Kidney glomerular epithelial cell (primary cell): ENCODE measurements at regions not wholly inside any gene's neighbourhood (a gene's known extent, or its start where the extent isn't known, plus 50 kb on each side); places are given as distances from the start of the nearest gene placed in this dataset.
"Not testable (repeated sequence)": the region's sequence is repeated elsewhere in the genome, so short reads cannot be mapped to it uniquely, and the experiment has no call there.

ENCODE experiments used
- DNase-seq: peaks from one replicate; lab custom pipeline; 2025; lab: John Stamatoyannopoulos, UW

GRCh38 chr12:105455261-105455660 lies 124.8 kb downstream of the C12orf75 start:
- DNase-seq = no peak

DNA sequence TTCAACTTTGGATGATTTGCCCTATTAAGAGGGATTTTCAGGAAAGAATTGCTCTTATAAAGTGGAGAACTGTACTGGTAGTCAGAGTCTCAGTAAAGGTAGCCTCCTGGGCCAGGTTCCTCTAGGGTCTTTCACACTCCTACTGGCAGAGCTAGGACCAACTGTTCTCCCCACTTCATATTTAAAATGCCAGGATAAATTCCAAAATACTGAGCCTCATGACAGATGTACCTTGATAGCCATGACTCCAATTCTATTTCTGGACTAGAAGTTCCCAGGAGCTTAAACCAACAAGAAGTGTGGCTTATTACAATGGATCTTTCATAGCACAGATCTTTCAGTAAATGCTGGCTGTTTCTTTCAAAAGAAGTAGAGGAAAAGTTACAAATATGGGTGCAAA lies 126.5 kb downstream of the C12orf75 start:
- no peak for DNase-seq

- DNase-seq = no peak
These were observed 129.4 kb downstream of the C12orf75 start for GRCh38 chr12:105459760-105460330.

DNA sequence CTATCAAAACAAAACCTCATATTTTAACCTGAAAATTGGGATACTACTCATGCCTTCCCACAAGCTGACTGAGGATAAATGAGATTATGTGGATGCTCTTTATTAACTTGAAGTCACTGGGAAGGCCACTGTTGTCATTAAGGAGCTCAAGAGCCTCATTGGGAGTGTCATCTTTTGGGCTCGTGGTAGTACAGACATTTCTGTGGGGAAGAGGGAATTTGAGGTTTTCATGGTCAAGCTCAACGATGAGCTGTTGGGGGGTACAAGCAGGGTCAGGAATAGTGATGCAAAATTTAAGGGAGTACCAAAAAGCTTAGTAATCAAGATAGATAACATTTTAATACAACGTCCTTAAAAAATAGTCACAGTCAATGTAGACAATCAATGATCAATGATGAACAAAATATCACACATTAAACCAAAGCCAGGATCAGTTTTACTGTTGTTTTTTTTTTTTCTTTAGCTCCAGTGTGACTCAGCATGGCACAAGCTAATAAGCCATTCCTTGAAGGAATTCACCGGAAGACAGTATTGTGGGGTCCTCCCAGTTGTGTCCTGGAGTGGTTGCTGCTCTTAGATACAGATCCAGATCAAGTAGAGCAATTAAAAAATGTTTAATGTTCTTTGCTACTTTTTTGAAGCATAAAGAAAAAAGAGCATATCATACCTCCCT lies 130.9 kb downstream of the C12orf75 start:
- DNase-seq = no peak

DNA sequence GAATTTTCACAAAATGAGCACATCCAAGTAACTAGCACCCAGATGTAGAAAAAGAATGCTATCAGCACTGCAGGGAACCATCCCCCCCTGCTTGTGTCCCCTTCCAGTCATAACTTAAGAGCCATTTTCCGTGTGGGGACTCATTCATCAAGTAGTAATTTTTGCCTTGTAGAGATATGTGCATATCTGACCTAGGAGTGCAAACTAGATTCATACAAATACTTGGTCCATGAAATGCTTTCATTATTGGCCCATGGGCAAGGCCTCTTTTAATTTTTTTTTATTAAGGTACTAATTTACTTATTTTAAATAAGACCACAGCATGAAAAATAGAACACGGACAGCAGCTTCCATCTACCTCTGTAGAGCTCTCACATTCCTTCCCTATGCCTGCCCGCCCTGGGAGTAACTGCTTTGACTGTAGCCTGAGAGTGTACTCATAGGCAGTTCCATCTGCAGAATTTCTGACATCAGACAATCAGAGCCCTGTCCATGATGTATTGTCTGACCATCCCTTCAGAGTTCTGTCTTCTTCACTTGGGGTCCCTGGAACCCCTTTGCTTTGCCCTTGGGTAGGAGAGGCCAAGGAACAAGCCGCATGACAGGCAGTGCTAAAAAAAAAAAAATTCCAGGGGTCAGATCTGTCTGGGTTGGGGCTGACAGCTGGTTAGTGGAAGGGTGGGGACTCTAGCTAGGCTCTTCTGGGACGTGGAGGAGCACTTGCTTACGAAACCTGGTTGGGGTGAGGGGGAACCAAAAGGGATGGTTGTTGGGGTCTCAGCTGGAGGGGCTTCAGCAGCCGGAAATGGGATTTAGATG lies 131.7 kb downstream of the C12orf75 start:
- no peak for DNase-seq

- DNase-seq = no peak
These were observed 132.3 kb downstream of the C12orf75 start for GRCh38 chr12:105462831-105463230.

DNA sequence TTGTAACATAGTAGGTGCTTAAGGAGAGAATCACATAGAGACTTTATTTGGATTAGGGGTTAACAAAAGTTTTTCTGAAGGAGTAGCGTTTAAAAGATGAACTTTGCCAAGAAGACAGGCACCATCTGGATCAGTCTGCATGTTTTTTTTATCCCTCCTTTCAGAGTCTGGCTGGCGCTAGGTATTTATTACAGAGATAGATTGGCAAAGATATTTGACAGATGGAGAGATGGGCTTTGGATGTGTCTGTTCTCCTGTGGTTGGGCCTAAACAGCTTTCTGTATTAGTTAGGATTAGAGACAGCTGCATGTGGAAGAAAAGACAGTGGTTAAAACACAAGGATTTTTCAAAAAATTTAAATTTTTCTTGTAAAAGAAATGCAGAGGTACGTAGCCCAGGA lies 133.9 kb downstream of the C12orf75 start:
- no peak for DNase-seq

DNA sequence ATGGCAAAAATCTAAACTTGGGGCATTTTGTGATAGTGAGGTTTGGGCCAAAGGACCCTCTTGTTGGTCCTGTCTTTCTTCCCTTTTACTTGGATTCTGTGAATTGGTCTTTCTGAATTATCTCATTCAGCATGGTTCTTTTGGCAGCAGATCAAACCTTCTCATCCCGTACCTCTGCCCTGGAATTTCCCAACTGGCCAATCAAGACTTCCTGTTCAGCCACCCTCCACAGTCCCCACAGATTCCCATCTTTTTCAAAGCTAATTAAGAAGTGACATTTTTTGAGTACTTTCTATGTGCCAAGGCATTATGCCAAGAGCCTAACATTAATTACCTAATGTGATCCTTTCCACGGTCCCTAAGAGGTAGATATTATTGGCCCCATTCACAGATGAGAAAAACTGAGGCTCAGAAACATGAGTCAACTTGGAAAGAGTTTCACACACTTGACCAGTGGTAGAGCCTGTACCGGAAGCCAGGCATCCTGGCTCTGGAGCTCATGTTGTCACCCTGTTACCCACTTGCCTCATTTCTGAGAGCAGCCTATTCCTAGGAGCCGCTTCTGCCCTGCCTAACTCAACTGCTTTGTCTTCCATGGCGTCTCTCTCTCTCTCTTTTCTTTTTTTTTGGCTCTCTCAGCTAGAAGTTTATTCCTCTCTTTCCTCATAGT lies 135.9 kb downstream of the C12orf75 start:
- DNase-seq = peak; percentile 23

GRCh38 chr12:105466901-105467598 lies 136.6 kb downstream of the C12orf75 start:
- DNase-seq = no peak

GRCh38 chr12:105467710-105468366 lies 137.3 kb downstream of the C12orf75 start:
- DNase-seq = no peak

DNA sequence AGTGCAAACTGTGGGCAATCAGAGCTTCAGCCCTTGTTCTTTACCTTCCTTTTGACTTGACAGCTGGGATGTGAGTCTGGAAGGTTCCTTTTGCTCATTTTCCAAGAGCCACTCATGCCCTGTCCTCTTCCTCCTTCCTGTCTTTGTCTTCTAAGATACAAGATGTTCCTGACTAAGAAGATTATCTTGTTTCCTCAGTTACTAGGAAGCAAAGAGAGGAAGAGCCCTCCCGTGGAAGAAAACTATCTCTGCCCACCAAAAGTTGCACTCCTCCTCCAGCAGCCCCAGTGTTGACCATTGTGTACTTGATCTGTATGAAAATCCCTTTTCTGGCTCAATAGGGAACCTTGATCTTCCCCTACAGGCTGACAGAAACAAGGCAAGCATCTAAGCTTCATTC lies 138.0 kb downstream of the C12orf75 start:
- DNase-seq = no peak

DNA sequence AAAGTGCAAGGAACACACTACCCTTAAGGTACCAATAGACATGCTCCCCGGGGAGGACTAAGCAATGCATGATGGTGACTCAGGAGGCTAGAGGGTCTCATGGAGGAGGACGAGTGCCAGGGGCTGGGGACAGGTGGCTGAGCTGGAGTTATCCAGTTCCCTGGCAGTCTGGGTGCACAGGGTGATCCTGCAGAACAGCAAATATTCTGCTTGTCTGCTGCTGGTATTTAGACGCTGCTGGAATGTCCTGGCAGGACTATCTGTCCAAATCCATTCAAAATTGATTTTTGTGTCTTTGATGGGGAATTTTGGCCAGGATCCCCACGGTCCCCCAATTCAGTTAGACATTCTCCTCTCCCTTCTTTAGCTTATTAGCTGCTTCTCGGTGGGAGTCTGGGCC lies 138.7 kb downstream of the C12orf75 start:
- no peak for DNase-seq

DNA sequence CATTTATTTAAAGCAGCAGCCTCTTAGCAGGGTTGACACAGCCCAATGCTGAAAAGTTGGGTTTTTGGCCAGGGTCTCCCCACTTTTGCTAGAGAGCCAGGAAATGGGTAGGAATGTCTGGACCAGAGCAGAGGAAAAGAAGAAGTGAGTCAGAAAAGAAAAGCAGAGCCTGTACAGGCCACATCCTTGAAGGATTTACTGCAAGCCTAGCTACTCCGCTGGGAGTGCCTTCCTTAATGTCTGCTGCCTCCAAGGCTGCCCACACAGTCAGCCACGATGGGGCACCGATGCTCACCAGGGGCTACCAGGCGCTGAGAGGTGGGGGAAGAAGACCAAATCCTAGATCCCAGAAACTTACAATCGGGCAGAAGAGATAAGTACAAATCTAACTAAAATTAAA lies 139.2 kb downstream of the C12orf75 start:
- no peak for DNase-seq

GRCh38 chr12:105470102-105470501 lies 139.6 kb downstream of the C12orf75 start:
- no peak for DNase-seq

- no peak for DNase-seq
These were observed 140.1 kb downstream of the C12orf75 start for GRCh38 chr12:105470601-105471000.

- DNase-seq = no peak
These were observed 144.2 kb downstream of the C12orf75 start for GRCh38 chr12:105474672-105475071.

DNA sequence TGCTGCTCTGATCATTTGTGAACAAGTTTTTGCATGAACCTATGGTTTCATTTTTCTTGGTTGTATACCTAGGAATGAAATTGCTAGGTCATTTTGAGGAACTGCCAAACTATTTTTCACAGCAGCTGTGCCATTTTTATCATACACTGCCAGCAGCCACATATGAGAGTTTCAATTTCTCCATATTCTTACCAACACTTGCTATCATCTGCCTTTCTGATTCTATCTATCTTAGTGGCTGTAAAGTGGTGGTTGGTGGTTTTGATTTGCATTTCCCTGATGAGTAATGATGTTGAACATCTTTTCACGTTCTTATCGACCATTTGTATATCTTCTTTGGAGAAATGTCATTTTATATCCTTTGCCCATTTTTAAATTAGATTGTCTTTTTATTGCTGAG lies 146.1 kb downstream of the C12orf75 start:
- no peak for DNase-seq

- DNase-seq = no peak
These were observed 147.4 kb downstream of the C12orf75 start for GRCh38 chr12:105477873-105478272.

DNA sequence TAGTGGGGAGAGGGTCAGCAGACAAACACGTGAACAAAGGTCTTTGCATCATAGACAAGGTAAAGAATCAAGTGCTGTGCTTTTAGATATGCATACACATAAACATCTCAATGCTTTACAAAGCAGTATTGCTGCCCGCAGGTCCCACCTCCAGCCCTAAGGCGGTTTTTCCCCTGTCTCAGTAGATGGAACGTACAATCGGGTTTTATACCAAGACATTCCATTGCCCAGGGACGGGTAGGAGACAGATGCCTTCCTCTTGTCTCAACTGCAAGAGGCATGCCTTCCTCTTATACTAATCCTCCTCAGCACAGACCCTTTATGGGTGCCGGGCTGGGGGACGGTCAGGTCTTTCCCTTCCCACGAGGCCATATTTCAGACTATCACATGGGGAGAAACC lies 148.3 kb downstream of the C12orf75 start:
- not testable (repeated sequence) for DNase-seq

DNA sequence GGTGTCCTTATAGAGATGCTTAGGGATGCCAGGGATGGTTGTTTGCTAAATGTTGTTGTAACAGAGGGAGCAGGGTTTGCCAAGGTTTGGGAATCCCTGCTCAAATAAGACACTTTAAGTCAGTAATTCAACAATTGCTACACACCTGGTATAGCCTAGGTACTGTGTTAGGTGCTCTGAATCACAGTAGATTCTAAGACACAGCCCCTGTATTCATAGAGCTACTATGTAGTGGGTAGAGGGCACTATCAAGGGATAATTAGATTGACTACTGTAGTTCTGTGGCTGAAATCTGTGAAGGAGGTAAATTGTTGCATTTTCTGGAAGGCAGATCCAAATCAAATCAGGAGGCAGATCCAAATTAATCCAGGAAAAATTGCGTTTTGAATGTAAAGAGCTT lies 149.2 kb downstream of the C12orf75 start:
- DNase-seq = no peak

- no peak for DNase-seq
These were observed 149.7 kb downstream of the C12orf75 start for GRCh38 chr12:105480162-105480561.
